Esophagus (tissue), 2 donors: ENCODE measurements at regions not wholly inside any gene's neighbourhood (a gene's known extent, or its start where the extent isn't known, plus 50 kb on each side); places are given as distances from the start of the nearest gene placed in this dataset.

Source experiments
- H3K27ac ChIP-seq, 2 donors: one replicate each; pipeline ENCODE4 v1.5.1; 2013; ENCODE audit warnings: low read depth in 2 of 2, mild to moderate bottlenecking in 2 of 2, inconsistent platforms in 1 of 2, low read length in 1 of 2, moderate library complexity in 1 of 2
- H3K27me3 ChIP-seq, 2 donors: one replicate each; pipeline ENCODE4 v1.6.1; 2013; ENCODE audit warnings: low read length in 2 of 2, control low read depth in 1 of 2, mild to moderate bottlenecking in 1 of 2; ENCODE audit not compliant: insufficient read depth in 2 of 2, control insufficient read depth in 1 of 2
- H3K36me3 ChIP-seq, 2 donors: one replicate each; pipeline ENCODE4 v1.6.1; 2013; ENCODE audit warnings: low read length in 1 of 2; ENCODE audit not compliant: control insufficient read depth in 2 of 2, insufficient read depth in 2 of 2
- H3K4me1 ChIP-seq, 2 donors: one replicate each; pipeline ENCODE4 v1.6.1; 2013; ENCODE audit warnings: low read length in 1 of 2; ENCODE audit not compliant: control insufficient read depth in 2 of 2, insufficient read depth in 2 of 2
- H3K4me3 ChIP-seq, 2 donors: one replicate each; pipeline ENCODE4 v1.5.1; 2013; ENCODE audit warnings: low read length in 2 of 2, mild to moderate bottlenecking in 2 of 2, low read depth in 1 of 2, moderate library complexity in 1 of 2
- H3K9me3 ChIP-seq, 2 donors: one replicate each; pipeline ENCODE4 v1.6.1; 2013; ENCODE audit warnings: mild to moderate bottlenecking in 2 of 2, low read depth in 1 of 2, low read length in 1 of 2, moderate library complexity in 1 of 2; ENCODE audit not compliant: control insufficient read depth in 2 of 2, insufficient read depth in 1 of 2
- whole genome bisulfite sequencing, 2 donors: extraction: QIAGEN DNeasy Blood & Tissue Kit; methylation state at CpG; one replicate each; pipeline ENCODE4 v1.1.7; 2013; 5-methylcytosine and 5-hydroxymethylcytosine counted together
- donor health status: healthy with polysubstance abuse.
- donor health status: Bipolar disorder and iron deficiency.

DNA sequence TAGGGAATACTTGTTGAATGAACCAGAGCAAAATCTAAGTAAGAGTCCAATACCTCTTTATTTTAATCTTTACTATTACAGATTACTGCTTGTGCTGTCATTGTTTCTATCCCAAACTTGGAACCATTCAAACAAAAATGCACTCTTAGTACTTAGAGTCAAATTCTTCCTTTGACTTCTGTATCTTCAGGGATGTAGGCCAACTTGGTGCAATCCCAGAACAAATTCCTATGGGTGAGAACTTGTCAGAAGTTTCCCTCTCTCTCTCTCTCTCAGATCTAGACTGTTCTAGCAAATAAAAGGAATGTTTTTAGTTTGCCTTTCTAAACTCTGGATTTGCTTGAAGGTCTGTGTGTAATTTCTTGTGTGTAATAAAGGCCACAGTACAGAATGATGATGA lies 329.0 kb upstream of the TMTC4 start:
- H3K27ac ChIP-seq: no peak overlapping the region
- H3K27me3 ChIP-seq: no peaks in the 10 kb centered on the region
- H3K36me3 ChIP-seq: no peaks in the 10 kb centered on the region
- H3K4me1 ChIP-seq: no peaks in the 10 kb centered on the region
- H3K4me3 ChIP-seq: no peak overlapping the region
- H3K9me3 ChIP-seq: no peaks in the 10 kb centered on the region

DNA sequence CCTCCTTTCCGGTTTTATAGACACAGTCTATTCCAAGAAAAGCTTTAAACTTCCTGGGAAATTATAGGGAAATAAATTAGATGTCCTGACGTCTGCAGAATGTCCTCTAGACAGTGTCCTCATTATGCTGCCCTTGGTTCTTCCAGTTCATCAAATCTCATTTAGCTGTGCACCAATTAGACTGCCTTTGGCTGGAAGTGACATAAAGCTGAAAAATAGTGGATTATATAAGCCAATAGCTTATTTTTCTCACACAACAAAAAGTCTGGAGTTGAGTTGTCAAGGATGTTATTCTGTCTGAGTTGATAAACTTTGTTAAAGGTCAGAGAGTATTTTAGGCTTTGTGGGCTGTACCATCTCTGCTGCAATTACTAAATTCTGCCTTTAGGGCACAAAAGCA lies 314.8 kb upstream of the TMTC4 start:
- Histone ChIP-seq H3K27ac (no peak overlapping the region), H3K36me3 (no peaks in the 10 kb centered on the region), H3K27me3 (no peaks in the 10 kb centered on the region), H3K4me1 (no peaks in the 10 kb centered on the region), H3K9me3 (no peaks in the 10 kb centered on the region), H3K4me3 (no peak overlapping the region)
- WGBS, 2 donors: 44 to 50% methylated on average over 2 of the region's 2 CpGs

DNA sequence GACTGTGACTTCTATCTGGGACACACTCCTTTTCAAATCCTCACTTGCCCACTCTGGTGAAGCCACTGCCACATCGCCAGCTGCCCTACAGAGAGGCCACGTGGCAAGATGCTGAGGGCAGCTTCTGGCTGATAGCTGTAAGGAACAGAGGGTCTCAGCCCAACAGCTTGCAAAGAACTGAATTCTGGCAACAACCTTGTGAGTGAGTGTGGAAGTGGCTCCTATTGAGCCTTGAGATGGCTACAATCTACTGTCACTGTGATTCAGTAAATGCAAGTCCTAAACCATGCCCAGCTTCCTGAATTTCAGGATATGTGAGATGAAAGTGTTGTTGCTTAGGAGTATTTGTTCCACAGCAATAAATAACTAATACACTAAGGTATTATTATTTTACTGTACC lies 314.3 kb upstream of the TMTC4 start:
- Histone ChIP-seq H3K36me3 (no peaks in the 10 kb centered on the region), H3K27ac (no peak overlapping the region), H3K4me1 (no peaks in the 10 kb centered on the region), H3K9me3 (no peaks in the 10 kb centered on the region), H3K27me3 (no peaks in the 10 kb centered on the region), H3K4me3 (no peak overlapping the region)
- WGBS, 2 donors: 72 to 73% methylated on average over 2 of the region's 2 CpGs

DNA sequence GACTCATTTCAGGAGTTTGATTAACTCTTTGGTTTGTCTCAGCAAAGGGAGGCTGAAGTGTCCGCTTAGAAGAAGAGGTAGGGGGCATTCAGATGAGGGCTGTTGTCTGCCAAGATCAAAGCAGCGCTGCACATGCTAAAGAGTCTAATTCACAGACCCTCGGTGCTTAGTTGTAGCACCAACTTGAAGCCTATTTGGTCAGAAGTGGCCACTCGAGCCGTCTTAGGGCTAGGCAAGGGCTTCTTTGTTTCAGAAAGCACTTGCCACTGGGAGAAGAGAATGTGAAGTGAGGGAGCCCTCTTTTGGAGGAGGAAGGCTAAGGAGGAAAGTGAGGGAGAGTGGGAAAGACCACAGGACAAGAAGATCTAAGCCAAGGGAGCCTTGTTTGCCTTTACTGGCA lies 313.4 kb upstream of the TMTC4 start:
- Histone ChIP-seq H3K27ac (no peak overlapping the region), H3K4me3 (no peak overlapping the region), H3K36me3 (no peaks in the 10 kb centered on the region), H3K9me3 (no peaks in the 10 kb centered on the region), H3K27me3 (no peaks in the 10 kb centered on the region), H3K4me1 (no peaks in the 10 kb centered on the region)
- WGBS, 2 donors: 37 to 45% methylated on average over 5 of the region's 5 CpGs

DNA sequence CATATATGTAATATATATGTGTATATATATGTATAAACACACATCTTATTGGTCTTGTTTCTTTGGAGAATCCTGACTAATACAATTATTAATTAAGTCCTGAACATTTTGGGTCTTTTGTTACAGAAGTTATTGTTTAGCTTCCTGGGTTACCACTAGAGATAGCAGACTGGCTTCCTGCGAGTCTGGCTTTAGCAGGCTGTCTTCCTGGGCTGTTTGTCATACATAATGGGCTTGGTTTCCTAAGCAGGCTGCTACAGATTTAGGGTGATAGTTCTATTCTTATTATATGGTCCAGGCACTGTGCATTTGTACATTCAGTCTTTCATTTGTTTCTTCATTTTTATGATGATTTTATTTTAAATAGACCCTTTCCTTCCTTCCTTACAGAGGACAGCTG lies 312.0 kb upstream of the TMTC4 start:
- Histone ChIP-seq H3K4me3 (no peak overlapping the region), H3K9me3 (no peaks in the 10 kb centered on the region), H3K27me3 (no peaks in the 10 kb centered on the region), H3K27ac (no peak overlapping the region), H3K36me3 (no peaks in the 10 kb centered on the region), H3K4me1 (no peaks in the 10 kb centered on the region)
- 43 to 52% methylated on average over 1 of the region's 1 CpG for WGBS, 2 donors

DNA sequence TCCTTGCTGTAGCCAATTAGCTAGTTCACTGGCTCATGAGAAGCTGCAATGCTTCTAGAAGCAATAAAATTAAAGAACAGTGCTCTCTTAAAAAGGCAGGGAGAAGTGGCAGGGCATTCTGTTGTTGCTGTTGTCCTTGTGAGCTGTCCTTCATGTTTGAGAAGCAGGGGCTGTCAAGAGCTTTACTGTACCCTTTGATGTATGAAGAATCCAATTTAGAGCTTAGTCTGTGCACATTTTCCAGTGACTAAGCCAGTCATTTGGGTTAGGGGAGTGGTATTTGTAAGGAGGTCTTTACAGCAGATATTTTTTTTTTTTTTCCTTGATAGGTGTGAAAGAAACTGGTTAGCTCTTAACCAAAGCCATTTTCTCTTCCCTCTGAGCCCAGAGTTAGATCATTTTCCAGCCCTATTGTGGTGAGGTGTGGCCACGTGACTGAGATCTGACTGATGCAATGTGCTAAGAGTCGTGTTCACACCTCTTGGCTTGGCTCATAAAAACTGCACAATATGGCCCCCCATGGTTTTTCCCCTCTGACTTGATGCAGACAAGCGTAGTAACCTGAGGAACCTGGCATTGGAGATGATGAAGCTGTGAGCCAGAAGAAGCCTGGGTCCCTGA lies 309.6 kb upstream of the TMTC4 start:
- Histone ChIP-seq H3K4me3 (no peak overlapping the region), H3K27ac (no peak overlapping the region), H3K36me3 (no peaks in the 10 kb centered on the region), H3K4me1 (no peaks in the 10 kb centered on the region), H3K27me3 (no peaks in the 10 kb centered on the region), H3K9me3 (no peaks in the 10 kb centered on the region)
- 37 to 42% methylated on average over 3 of the region's 3 CpGs for WGBS, 2 donors

DNA sequence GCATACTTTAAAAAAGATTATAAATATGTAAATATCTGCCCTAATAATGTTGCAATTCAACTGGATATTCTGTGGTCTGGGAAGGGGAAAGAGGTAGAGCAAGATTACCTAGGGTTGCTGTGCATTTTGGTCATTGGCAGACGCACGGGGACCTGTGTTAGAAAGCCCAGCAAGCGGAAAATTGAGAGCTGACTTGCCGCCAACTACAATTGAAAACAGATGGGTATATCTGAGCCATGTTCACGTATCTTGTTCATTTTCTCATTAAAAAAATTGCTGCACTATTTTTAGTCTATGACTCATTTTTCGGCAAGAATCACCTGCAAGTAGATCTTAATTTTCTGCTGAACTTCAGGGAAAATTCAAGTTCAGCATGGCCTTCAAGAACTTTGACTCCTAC lies 308.5 kb upstream of the TMTC4 start:
- Histone ChIP-seq H3K27ac (no peak overlapping the region), H3K4me3 (no peak overlapping the region), H3K9me3 (no peaks in the 10 kb centered on the region), H3K36me3 (no peaks in the 10 kb centered on the region), H3K4me1 (no peaks in the 10 kb centered on the region), H3K27me3 (no peaks in the 10 kb centered on the region)
- 78 to 80% methylated on average over 6 of the region's 6 CpGs for WGBS, 2 donors

DNA sequence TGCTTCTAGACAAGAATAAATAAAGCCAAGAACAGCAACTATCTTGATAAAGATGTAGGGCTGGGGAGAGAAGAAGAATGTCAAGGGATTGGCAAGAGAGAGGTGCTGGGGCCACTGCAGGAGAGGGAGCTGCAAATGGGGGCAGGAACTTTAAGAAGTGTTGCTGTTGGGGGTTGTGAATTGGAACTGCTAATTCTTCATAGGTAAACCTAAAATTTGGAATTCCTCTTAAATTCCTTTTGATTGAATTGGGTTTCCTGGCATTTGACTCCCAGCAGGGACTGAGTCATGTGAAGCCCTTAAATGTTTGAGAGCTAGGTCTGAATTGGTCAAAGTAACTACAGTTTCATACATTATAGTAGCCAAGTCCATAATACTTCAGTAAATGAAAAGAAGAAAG lies 305.6 kb upstream of the TMTC4 start:
- no peaks in the 10 kb centered on the region for H3K4me1 ChIP-seq
- no peak overlapping the region for H3K27ac ChIP-seq
- no peaks in the 10 kb centered on the region for H3K36me3 ChIP-seq
- H3K9me3 ChIP-seq: no peaks in the 10 kb centered on the region
- H3K27me3 ChIP-seq: no peaks in the 10 kb centered on the region
- H3K4me3 ChIP-seq: no peak overlapping the region

DNA sequence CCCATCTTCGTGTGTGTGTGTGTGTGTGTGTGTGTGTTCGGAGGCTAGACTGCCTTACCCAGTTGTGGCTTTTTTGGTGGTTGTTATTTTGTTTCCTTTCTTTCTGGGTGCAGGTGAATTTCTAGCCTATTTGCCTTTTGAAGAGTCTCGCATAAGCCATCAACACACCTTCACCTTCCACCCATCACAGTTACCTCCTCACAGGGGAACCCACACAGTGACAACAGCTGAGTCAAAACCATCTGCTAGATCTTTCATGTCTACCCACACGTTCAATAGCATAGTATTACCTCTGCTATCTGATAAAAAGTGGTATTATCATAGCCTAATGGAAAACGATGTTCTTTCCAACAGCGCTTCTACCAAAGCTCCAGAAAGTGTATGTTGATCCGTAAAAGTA lies 303.2 kb upstream of the TMTC4 start:
- Histone ChIP-seq H3K4me1 (no peaks in the 10 kb centered on the region), H3K27me3 (no peaks in the 10 kb centered on the region), H3K9me3 (no peaks in the 10 kb centered on the region), H3K27ac (no peak overlapping the region), H3K4me3 (no peak overlapping the region), H3K36me3 (no peaks in the 10 kb centered on the region)
- WGBS, 2 donors: 77 to 78% methylated on average over 7 of the region's 7 CpGs

DNA sequence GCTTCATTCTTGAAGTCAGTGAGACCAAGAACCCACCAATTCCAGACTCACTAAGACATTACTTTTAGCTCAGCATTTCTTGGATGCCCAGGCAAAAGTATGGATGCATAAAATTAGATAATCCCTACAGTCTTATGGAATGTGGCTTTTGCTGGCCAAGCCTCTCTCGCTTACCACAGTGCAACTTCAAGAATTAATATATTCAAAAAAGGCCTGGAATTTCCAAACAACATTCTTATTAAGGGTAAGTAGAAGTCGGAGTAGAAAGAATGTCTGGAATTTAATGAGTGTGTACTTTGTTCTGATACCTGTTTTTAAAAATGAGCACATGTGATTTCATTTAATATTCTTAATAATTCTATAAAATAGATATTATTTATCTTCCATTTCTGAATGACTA lies 302.4 kb upstream of the TMTC4 start:
- no peaks in the 10 kb centered on the region for H3K36me3 ChIP-seq
- 76% methylated on average over 2 of the region's 2 CpGs for WGBS, 2 donors
- H3K27me3 ChIP-seq: no peaks in the 10 kb centered on the region
- H3K4me3 ChIP-seq: no peak overlapping the region
- H3K27ac ChIP-seq: no peak overlapping the region
- no peaks in the 10 kb centered on the region for H3K9me3 ChIP-seq
- no peaks in the 10 kb centered on the region for H3K4me1 ChIP-seq
